ENCODE measurements at regions not wholly inside any gene's neighbourhood (a gene's known extent, or its start where the extent isn't known, plus 50 kb on each side); places are given as distances from the start of the nearest gene placed in this dataset.
"Not testable (repeated sequence)": the region's sequence is repeated elsewhere in the genome, so short reads cannot be mapped to it uniquely, and the experiment has no call there.

GRCh38 chrY:18919256-18919655, 145.7 kb upstream of the HSFY2 start:
- no peaks in the 10 kb centered on the region for H3K4me1 ChIP-seq (ENCODE audit: low read depth)
- H3K27me3 ChIP-seq: no peaks in the 10 kb centered on the region
- H3K36me3 ChIP-seq: no peaks in the 10 kb centered on the region
- no peak for TF ChIP-seq CTCF (IDR thresholded peaks at IDR 0.05; ENCODE audit: low read depth, low read length)
- no peaks in the 10 kb centered on the region for H3K9me3 ChIP-seq (ENCODE audit: low read depth)
- no peak overlapping the region for H3K27ac ChIP-seq
- DNase-seq (ENCODE audit: low read depth in 1 of 2, low spot score in 1 of 2): no peak
- no peak overlapping the region for H3K4me3 ChIP-seq

GRCh38 chrY:18912846-18913245, 139.3 kb upstream of the HSFY2 start:
- TF ChIP-seq CTCF (IDR thresholded peaks at IDR 0.05; ENCODE audit: low read depth, low read length): no peak
- Histone ChIP-seq H3K4me3 (no peak overlapping the region), H3K4me1 (ENCODE audit: low read depth) (no peaks in the 10 kb centered on the region), H3K27ac (no peak overlapping the region), H3K27me3 (no peaks in the 10 kb centered on the region), H3K36me3 (no peaks in the 10 kb centered on the region), H3K9me3 (ENCODE audit: low read depth) (no peaks in the 10 kb centered on the region)
- DNase-seq (ENCODE audit: low read depth in 1 of 2, low spot score in 1 of 2): no peak

- Histone ChIP-seq H3K4me1 (ENCODE audit: low read depth) (no peaks in the 10 kb centered on the region), H3K9me3 (ENCODE audit: low read depth) (no peaks in the 10 kb centered on the region), H3K4me3 (no peak overlapping the region), H3K27ac (no peak overlapping the region), H3K36me3 (no peaks in the 10 kb centered on the region), H3K27me3 (no peaks in the 10 kb centered on the region)
- no peak for TF ChIP-seq CTCF (IDR thresholded peaks at IDR 0.05; ENCODE audit: low read depth, low read length)
- DNase-seq (ENCODE audit: low read depth in 1 of 2, low spot score in 1 of 2): no peak
These were observed 136.3 kb upstream of the HSFY2 start for GRCh38 chrY:18909846-18910245.

- not testable (repeated sequence) for DNase-seq (ENCODE audit: low read depth in 1 of 2, low spot score in 1 of 2); H3K27ac ChIP-seq; H3K4me3 ChIP-seq; H3K27me3 ChIP-seq; H3K9me3 ChIP-seq (ENCODE audit: low read depth); H3K4me1 ChIP-seq (ENCODE audit: low read depth); H3K36me3 ChIP-seq
These were observed 132.7 kb upstream of the HSFY2 start for GRCh38 chrY:18906198-18906597.

- Histone ChIP-seq H3K27ac (no peak overlapping the region), H3K27me3 (no peaks in the 10 kb centered on the region), H3K4me3 (no peak overlapping the region), H3K9me3 (ENCODE audit: low read depth) (no peaks in the 10 kb centered on the region), H3K4me1 (ENCODE audit: low read depth) (no peaks in the 10 kb centered on the region), H3K36me3 (no peaks in the 10 kb centered on the region)
- DNase-seq (ENCODE audit: low read depth in 1 of 2, low spot score in 1 of 2): no peak
- no peak for TF ChIP-seq CTCF (IDR thresholded peaks at IDR 0.05; ENCODE audit: low read depth, low read length)
These were observed 130.8 kb upstream of the HSFY2 start for GRCh38 chrY:18904296-18904695.

- TF ChIP-seq CTCF (IDR thresholded peaks at IDR 0.05; ENCODE audit: low read depth, low read length): no peak
- Histone ChIP-seq H3K9me3 (ENCODE audit: low read depth) (no peaks in the 10 kb centered on the region), H3K4me1 (ENCODE audit: low read depth) (no peaks in the 10 kb centered on the region), H3K27me3 (no peaks in the 10 kb centered on the region), H3K27ac (no peak overlapping the region), H3K4me3 (no peak overlapping the region), H3K36me3 (no peaks in the 10 kb centered on the region)
- no peak for DNase-seq (ENCODE audit: low read depth in 1 of 2, low spot score in 1 of 2)
These were observed 118.5 kb upstream of the HSFY2 start for GRCh38 chrY:18891994-18892393.
